ENCODE measurements at regions not wholly inside any gene's neighbourhood (a gene's known extent, or its start where the extent isn't known, plus 50 kb on each side); places are given as distances from the start of the nearest gene placed in this dataset.

- TF ChIP-seq ZNF274 (IDR thresholded peaks at IDR 0.05; ENCODE audit: low read depth, low read length) (no peak), RAD21 (IDR thresholded peaks at IDR 0.05; ENCODE audit: low read depth) (no peak), ZBTB33 (IDR thresholded peaks at IDR 0.05; ENCODE audit: extremely low read depth, insufficient replicate concordance, low read length) (no peak), SRF (IDR thresholded peaks at IDR 0.05; ENCODE audit: low read depth) (no peak), JUND (IDR thresholded peaks at IDR 0.05) (no peak), ELF1 (IDR thresholded peaks at IDR 0.05; ENCODE audit: borderline replicate concordance, low read depth) (no peak), ATF3 (IDR thresholded peaks at IDR 0.05) (no peak), FOSL1 (IDR thresholded peaks at IDR 0.05; ENCODE audit: low read depth) (no peak), SIN3A (IDR thresholded peaks at IDR 0.05; ENCODE audit: low read depth) (no peak), TCF7L2 (IDR thresholded peaks at IDR 0.05; ENCODE audit: borderline replicate concordance, extremely low read depth, insufficient read depth, insufficient read length) (no peak), YY1 (IDR thresholded peaks at IDR 0.05; ENCODE audit: extremely low read depth, insufficient replicate concordance, low read depth, low read length) (no peak), ZFX (IDR thresholded peaks at IDR 0.05) (no peak)
Observed at GRCh38 chr1:60235275-60235674, 161.7 kb upstream of the C1orf87 start (continued).

- no TSS peak for BruUV-seq (replicated peaks)
- Histone ChIP-seq H3K9me3 (ENCODE audit: control insufficient read depth in 1 of 2, insufficient read depth in 1 of 2, low read depth in 1 of 2, low read length in 2 of 2) (no peaks in the 10 kb centered on the region), H3K79me2 (ENCODE audit: insufficient read depth, low read length) (no peaks in the 10 kb centered on the region), H2AFZ (ENCODE audit: low read depth, low read length, poor library complexity, severe bottlenecking) (no peak overlapping the region), H3K36me3 (ENCODE audit: control insufficient read depth in 1 of 2, insufficient read depth in 2 of 2, low read length in 2 of 2) (no peaks in the 10 kb centered on the region), H3K4me3 (replicated peaks in 1 of 2; ENCODE audit: low read depth in 1 of 2, low read length in 2 of 2) (no peak overlapping the region), H3K9ac (ENCODE audit: low read length) (no peak overlapping the region), H4K20me1 (ENCODE audit: insufficient read depth) (no peaks in the 10 kb centered on the region), H3K27ac (ENCODE audit: low read depth, low read length) (no peak overlapping the region), H3K4me2 (ENCODE audit: low read length) (no peak overlapping the region), H3K9me2 (ENCODE audit: insufficient read depth) (no peaks in the 10 kb centered on the region), H3K4me1 (ENCODE audit: control insufficient read depth in 1 of 2, insufficient read depth in 2 of 2, low read length in 2 of 2) (no peaks in the 10 kb centered on the region), H3K27me3 (ENCODE audit: insufficient read depth, low read length) (no peaks in the 10 kb centered on the region)
- intact Hi-C loops (cut with micrococcal nuclease) = no loop called here
- ATAC-seq (no peak), DNase-seq (ENCODE audit: low read depth, low spot score) (no peak)
- ChIA-PET RAD21 (ENCODE audit: low non-redundant PET in 1 of 2, low total read pairs in 2 of 2, uncharacterized antibody in 2 of 2, unreplicated experiment in 2 of 2) (no interaction called here), POLR2A (no interaction called here), CTCF (interaction anchor here (0.9 kb wide), 1 partner anchor 77 kb away, joined by 3 read pairs; no protein-coding TSS in a partner anchor)
- TF ChIP-seq ZBTB33 (IDR thresholded peaks at IDR 0.05; ENCODE audit: extremely low read depth, insufficient replicate concordance, low read length) = no peak
- TF ChIP-seq SP1 (IDR thresholded peaks at IDR 0.05; ENCODE audit: low read depth) = no peak
- TF ChIP-seq EZH2 (IDR thresholded peaks at IDR 0.05) = no peak
- TF ChIP-seq SIN3A (IDR thresholded peaks at IDR 0.05; ENCODE audit: low read depth) = no peak
- no peak for TF ChIP-seq CEBPB (IDR thresholded peaks at IDR 0.05; ENCODE audit: low read depth)
- TF ChIP-seq MAX (IDR thresholded peaks at IDR 0.05) = no peak
- no peak for TF ChIP-seq TCF7L2 (IDR thresholded peaks at IDR 0.05; ENCODE audit: borderline replicate concordance, extremely low read depth, insufficient read depth, insufficient read length)
- no peak for TF ChIP-seq POLR2AphosphoS5 (IDR thresholded peaks at IDR 0.05; ENCODE audit: low read depth, low read length)
- no peak for TF ChIP-seq YY1 (IDR thresholded peaks at IDR 0.05; ENCODE audit: extremely low read depth, insufficient replicate concordance, low read depth, low read length)
- no peak for TF ChIP-seq ATF3 (IDR thresholded peaks at IDR 0.05)
- no peak for TF ChIP-seq ZFX (IDR thresholded peaks at IDR 0.05)
- no peak for TF ChIP-seq POLR2A (IDR thresholded peaks at IDR 0.05; ENCODE audit: borderline replicate concordance, extremely low read depth, insufficient read depth, insufficient read length)
- no peak for TF ChIP-seq SRF (IDR thresholded peaks at IDR 0.05; ENCODE audit: low read depth)
- no peak for TF ChIP-seq FOSL1 (IDR thresholded peaks at IDR 0.05; ENCODE audit: low read depth)
- TF ChIP-seq JUND (IDR thresholded peaks at IDR 0.05) = no peak
Observed at GRCh38 chr1:60234776-60235175, 161.2 kb upstream of the C1orf87 start.

All from HCT116 (cell line).